ENCODE measurements at regions not wholly inside any gene's neighbourhood (a gene's known extent, or its start where the extent isn't known, plus 50 kb on each side); places are given as distances from the start of the nearest gene placed in this dataset.
A peak's percentile ranks its signal among the peaks of the same experiment; 100 is the strongest.

- no peak for ATAC-seq
- POLR2A ChIA-PET = no interaction called here
- H3K27ac Mint-ChIP-seq = no peak overlapping the region
- H3K27me3 Mint-ChIP-seq = no peaks in the 10 kb centered on the region
- H3K4me1 Mint-ChIP-seq = no peaks in the 10 kb centered on the region
- no peak for DNase-seq
- H3K36me3 Mint-ChIP-seq = no peaks in the 10 kb centered on the region
- peaks cover 0 to 25% (median 9%) of the 10 kb centered on the region in 9 donors for H3K9me3 Mint-ChIP-seq
- H3K4me3 Mint-ChIP-seq = no peak overlapping the region
These were observed 131.8 kb downstream of the LURAP1L start for GRCh38 chr9:12906646-12907045.

- H3K27ac Mint-ChIP-seq = no peak overlapping the region
- no peak for ATAC-seq
- no peak for DNase-seq
- no peaks in the 10 kb centered on the region for H3K4me1 Mint-ChIP-seq
- no peaks in the 10 kb centered on the region for H3K27me3 Mint-ChIP-seq
- POLR2A ChIA-PET = no interaction called here
- H3K9me3 Mint-ChIP-seq = peaks cover 0 to 14% (median 3%) of the 10 kb centered on the region in 9 donors
- no peaks in the 10 kb centered on the region for H3K36me3 Mint-ChIP-seq
- H3K4me3 Mint-ChIP-seq = no peak overlapping the region
These were observed 134.1 kb downstream of the LURAP1L start for GRCh38 chr9:12908895-12909294.

GRCh38 chr9:12915366-12915954, 140.6 kb downstream of the LURAP1L start:
- no peaks in the 10 kb centered on the region for H3K4me1 Mint-ChIP-seq
- no peak overlapping the region for H3K4me3 Mint-ChIP-seq
- peaks cover 0 to 2% (median 0%) of the 10 kb centered on the region in 5 donors for H3K27me3 Mint-ChIP-seq
- H3K27ac Mint-ChIP-seq = no peak overlapping the region
- ATAC-seq (no peak), DNase-seq (no peak)
- H3K36me3 Mint-ChIP-seq = no peaks in the 10 kb centered on the region
- POLR2A ChIA-PET = no interaction called here
- H3K9me3 Mint-ChIP-seq = peaks cover 0 to 12% (median 7%) of the 10 kb centered on the region in 9 donors

- no peak for ATAC-seq
- no peak overlapping the region for H3K27ac Mint-ChIP-seq
- H3K4me3 Mint-ChIP-seq = no peak overlapping the region
- H3K36me3 Mint-ChIP-seq = no peaks in the 10 kb centered on the region
- no peak for DNase-seq
- H3K27me3 Mint-ChIP-seq = peaks cover 0 to 2% (median 0%) of the 10 kb centered on the region in 5 donors
- H3K4me1 Mint-ChIP-seq = no peaks in the 10 kb centered on the region
- peaks cover 0 to 12% (median 7%) of the 10 kb centered on the region in 9 donors for H3K9me3 Mint-ChIP-seq
- POLR2A ChIA-PET = no interaction called here
These were observed 141.2 kb downstream of the LURAP1L start for GRCh38 chr9:12916042-12916441.

GRCh38 chr9:12920437-12920836, 145.6 kb downstream of the LURAP1L start:
- DNase-seq (no peak), ATAC-seq (no peak)
- no peaks in the 10 kb centered on the region for H3K36me3 Mint-ChIP-seq
- no peaks in the 10 kb centered on the region for H3K4me1 Mint-ChIP-seq
- peaks cover 0 to 15% (median 4%) of the 10 kb centered on the region in 9 donors for H3K9me3 Mint-ChIP-seq
- peaks cover 0 to 2% (median 0%) of the 10 kb centered on the region in 5 donors for H3K27me3 Mint-ChIP-seq
- POLR2A ChIA-PET = no interaction called here
- H3K4me3 Mint-ChIP-seq = no peak overlapping the region
- no peak overlapping the region for H3K27ac Mint-ChIP-seq

GRCh38 chr9:12921621-12922020, 146.8 kb downstream of the LURAP1L start:
- no peak for ATAC-seq
- H3K9me3 Mint-ChIP-seq = peaks cover 0 to 15% (median 3%) of the 10 kb centered on the region in 9 donors
- no peak for DNase-seq
- H3K36me3 Mint-ChIP-seq = no peaks in the 10 kb centered on the region
- H3K4me1 Mint-ChIP-seq = no peaks in the 10 kb centered on the region
- no peak overlapping the region for H3K27ac Mint-ChIP-seq
- POLR2A ChIA-PET = no interaction called here
- H3K27me3 Mint-ChIP-seq = peaks cover 0 to 2% (median 0%) of the 10 kb centered on the region in 5 donors
- H3K4me3 Mint-ChIP-seq = no peak overlapping the region

GRCh38 chr9:12922224-12922866, 147.5 kb downstream of the LURAP1L start:
- H3K36me3 Mint-ChIP-seq = no peaks in the 10 kb centered on the region
- H3K4me3 Mint-ChIP-seq = no peak overlapping the region
- no peak overlapping the region for H3K27ac Mint-ChIP-seq
- ATAC-seq (no peak), DNase-seq (no peak)
- H3K4me1 Mint-ChIP-seq = no peaks in the 10 kb centered on the region
- POLR2A ChIA-PET = no interaction called here
- peaks cover 0 to 15% (median 3%) of the 10 kb centered on the region in 9 donors for H3K9me3 Mint-ChIP-seq
- H3K27me3 Mint-ChIP-seq = peaks cover 0 to 2% (median 0%) of the 10 kb centered on the region in 5 donors

- Mint-ChIP-seq H3K27me3 (peaks cover 0 to 2% (median 0%) of the 10 kb centered on the region in 5 donors), H3K36me3 (no peaks in the 10 kb centered on the region), H3K4me1 (no peaks in the 10 kb centered on the region), H3K27ac (no peak overlapping the region), H3K4me3 (no peak overlapping the region), H3K9me3 (peaks cover 0 to 15% (median 4%) of the 10 kb centered on the region in 9 donors)
- ATAC-seq = no peak
- POLR2A ChIA-PET = no interaction called here
- DNase-seq = no peak
These were observed 148.7 kb downstream of the LURAP1L start for GRCh38 chr9:12923468-12924009.

GRCh38 chr9:12930906-12931305, 156.1 kb downstream of the LURAP1L start:
- POLR2A ChIA-PET = no interaction called here
- H3K36me3 Mint-ChIP-seq = no peaks in the 10 kb centered on the region
- ATAC-seq = no peak
- no peaks in the 10 kb centered on the region for H3K27me3 Mint-ChIP-seq
- H3K4me3 Mint-ChIP-seq = no peak overlapping the region
- H3K9me3 Mint-ChIP-seq = peaks cover 0 to 11% (median 4%) of the 10 kb centered on the region in 9 donors
- H3K4me1 Mint-ChIP-seq = no peaks in the 10 kb centered on the region
- DNase-seq = no peak
- no peak overlapping the region for H3K27ac Mint-ChIP-seq

GRCh38 chr9:12933957-12934356, 159.1 kb downstream of the LURAP1L start:
- Mint-ChIP-seq H3K4me1 (no peaks in the 10 kb centered on the region), H3K36me3 (no peaks in the 10 kb centered on the region), H3K27ac (no peak overlapping the region), H3K9me3 (peaks cover 0 to 8% (median under 1%) of the 10 kb centered on the region in 9 donors), H3K4me3 (no peak overlapping the region), H3K27me3 (no peaks in the 10 kb centered on the region)
- ATAC-seq (no peak), DNase-seq (no peak)
- POLR2A ChIA-PET = no interaction called here

- DNase-seq (no peak), ATAC-seq (no peak)
- Mint-ChIP-seq H3K27ac (no peak overlapping the region), H3K9me3 (peaks cover 0 to 8% (median 2%) of the 10 kb centered on the region in 9 donors), H3K36me3 (no peaks in the 10 kb centered on the region), H3K4me3 (no peak overlapping the region), H3K27me3 (no peaks in the 10 kb centered on the region), H3K4me1 (no peaks in the 10 kb centered on the region)
- POLR2A ChIA-PET = no interaction called here
These were observed 159.9 kb downstream of the LURAP1L start for GRCh38 chr9:12934545-12935272.

GRCh38 chr9:12935714-12936113, 160.9 kb downstream of the LURAP1L start:
- POLR2A ChIA-PET = no interaction called here
- peaks cover 0 to 8% (median under 1%) of the 10 kb centered on the region in 9 donors for H3K9me3 Mint-ChIP-seq
- no peaks in the 10 kb centered on the region for H3K27me3 Mint-ChIP-seq
- no peak overlapping the region for H3K4me3 Mint-ChIP-seq
- ATAC-seq (no peak), DNase-seq (no peak)
- H3K4me1 Mint-ChIP-seq = no peaks in the 10 kb centered on the region
- no peaks in the 10 kb centered on the region for H3K36me3 Mint-ChIP-seq
- no peak overlapping the region for H3K27ac Mint-ChIP-seq

GRCh38 chr9:12954441-12954840, 179.6 kb downstream of the LURAP1L start:
- ATAC-seq = no peak
- POLR2A ChIA-PET = no interaction called here
- no peak for DNase-seq
- Mint-ChIP-seq H3K4me1 (no peaks in the 10 kb centered on the region), H3K27ac (peak overlapping the region in 1 of 10 donors; percentile 8), H3K36me3 (no peaks in the 10 kb centered on the region), H3K27me3 (no peaks in the 10 kb centered on the region), H3K9me3 (peaks cover 0 to 46% (median 11%) of the 10 kb centered on the region in 9 donors), H3K4me3 (no peak overlapping the region)

All from naive thymus-derived CD8-positive, alpha-beta T cell (primary cell).